BE2C (cell line): ENCODE measurements at regions not wholly inside any gene's neighbourhood (a gene's known extent, or its start where the extent isn't known, plus 50 kb on each side); places are given as distances from the start of the nearest gene placed in this dataset.

ENCODE experiments used
- DNase-seq: peaks from one replicate; pipeline ENCODE4 v3.0.0-alpha.2; 2020
- H3K27me3 ChIP-seq: fragments of 250-450 bp; sonication (Bioruptor Pico); 2 replicates; pipeline ENCODE4 v1.5.1; 2020; ENCODE audit warnings: mild to moderate bottlenecking
- H3K36me3 ChIP-seq: fragments of 250-450 bp; sonication (Bioruptor Pico); 2 replicates; pipeline ENCODE4 v1.5.1; 2020; ENCODE audit warnings: mild to moderate bottlenecking
- H3K4me1 ChIP-seq: fragments of 250-450 bp; sonication (Bioruptor Pico); 2 replicates; pipeline ENCODE4 v1.5.1; 2020
- H3K4me3 ChIP-seq: 2 replicates; pipeline ENCODE4 v1.5.1; 2011; ENCODE audit warnings: low read depth, low read length
- H3K9me3 ChIP-seq: fragments of 250-450 bp; sonication (Bioruptor Pico); 2 replicates; pipeline ENCODE4 v1.5.1; 2020
- CTCF ChIP-seq: IDR thresholded peaks from 2 replicates; pipeline ENCODE4 v1.5.1; 2012; ENCODE audit warnings: mild to moderate bottlenecking, low read depth, low read length

DNA sequence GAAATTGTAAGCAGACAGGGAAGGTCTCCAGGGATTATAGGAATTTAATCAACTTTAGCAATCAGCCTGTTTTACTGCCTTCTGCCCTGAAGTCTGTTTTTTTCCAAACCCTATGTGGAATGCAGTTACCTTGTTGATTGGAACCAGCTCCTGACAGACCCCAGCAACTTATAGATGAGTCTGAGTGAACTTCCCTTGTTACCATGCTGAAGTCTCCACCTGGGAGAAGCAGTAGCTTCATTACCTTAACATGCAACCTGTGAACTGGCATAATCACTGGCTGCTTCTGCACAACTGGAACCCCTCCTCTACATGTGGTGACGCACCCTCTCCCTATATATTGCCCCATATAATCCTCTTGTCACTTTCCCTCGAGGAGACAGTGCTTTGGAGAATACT lies 226.3 kb upstream of the SPOPL start:
- H3K27me3 ChIP-seq, result no peaks in the 10 kb centered on the region
- no peak overlapping the region for H3K4me3 ChIP-seq
- no peaks in the 10 kb centered on the region for H3K9me3 ChIP-seq
- DNase-seq, result no peak
- H3K4me1 ChIP-seq, result peaks cover 3% of the 10 kb centered on the region; the same call in 1 of the 2 replicates
- no peaks in the 10 kb centered on the region for H3K36me3 ChIP-seq
- no peak for TF ChIP-seq CTCF

- DNase-seq, result no peak
- no peaks in the 10 kb centered on the region for H3K36me3 ChIP-seq
- no peaks in the 10 kb centered on the region for H3K27me3 ChIP-seq
- H3K9me3 ChIP-seq, result no peaks in the 10 kb centered on the region
- no peak overlapping the region for H3K4me3 ChIP-seq
- H3K4me1 ChIP-seq, result peaks cover 3% of the 10 kb centered on the region; the same call in 1 of the 2 replicates
- no peak for TF ChIP-seq CTCF
These were observed 225.7 kb upstream of the SPOPL start for GRCh38 chr2:138275881-138276280.

- H3K27me3 ChIP-seq, result no peaks in the 10 kb centered on the region
- no peak for DNase-seq
- H3K4me1 ChIP-seq, result peaks cover 3% of the 10 kb centered on the region
- no peaks in the 10 kb centered on the region for H3K9me3 ChIP-seq
- no peak overlapping the region for H3K4me3 ChIP-seq
- TF ChIP-seq CTCF, result no peak
- H3K36me3 ChIP-seq, result no peaks in the 10 kb centered on the region
These were observed 225.2 kb upstream of the SPOPL start for GRCh38 chr2:138276339-138276738.

- Histone ChIP-seq H3K9me3 (no peaks in the 10 kb centered on the region), H3K27me3 (no peaks in the 10 kb centered on the region), H3K36me3 (no peaks in the 10 kb centered on the region), H3K4me3 (no peak overlapping the region), H3K4me1 (peaks cover 3% of the 10 kb centered on the region)
- no peak for TF ChIP-seq CTCF
- no peak for DNase-seq
These were observed 224.5 kb upstream of the SPOPL start for GRCh38 chr2:138277062-138277461.

GRCh38 chr2:138279871-138280270 lies 221.7 kb upstream of the SPOPL start:
- Histone ChIP-seq H3K4me1 (peaks cover 1% of the 10 kb centered on the region), H3K36me3 (no peaks in the 10 kb centered on the region), H3K4me3 (no peak overlapping the region), H3K9me3 (no peaks in the 10 kb centered on the region), H3K27me3 (no peaks in the 10 kb centered on the region)
- DNase-seq, result no peak
- no peak for TF ChIP-seq CTCF

DNA sequence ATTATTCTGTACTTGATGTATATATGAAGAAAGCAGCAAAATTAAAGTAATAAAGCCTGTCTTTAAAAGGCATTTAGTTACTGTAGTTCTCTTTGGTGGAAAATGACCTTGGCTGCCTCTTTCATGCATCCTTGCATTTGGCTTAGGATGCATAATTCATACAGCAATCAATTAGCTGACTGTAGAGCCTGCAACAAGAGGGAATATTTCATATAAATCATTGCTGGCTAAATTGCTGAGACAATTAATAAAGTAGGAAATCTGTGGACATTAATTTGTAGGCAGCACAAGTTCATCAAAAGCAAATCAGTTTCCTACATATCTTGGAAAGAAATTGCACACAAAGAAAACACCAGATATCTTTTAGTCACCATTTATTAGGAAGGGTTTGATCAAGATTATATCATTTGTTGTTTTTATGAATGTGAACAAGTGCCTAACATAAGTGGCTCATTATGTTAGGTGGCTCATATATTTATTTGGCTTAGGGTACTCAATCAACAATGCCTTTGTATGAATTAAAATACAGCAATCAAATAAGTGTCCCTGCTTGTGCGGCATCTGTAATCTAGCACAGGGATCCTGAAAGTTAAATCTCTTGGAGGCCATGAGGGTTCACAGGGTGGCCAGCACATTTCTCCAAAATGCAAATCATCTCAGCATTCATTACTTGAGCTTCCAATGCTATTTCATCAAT lies 220.4 kb upstream of the SPOPL start:
- no peaks in the 10 kb centered on the region; the same call in 1 of the 2 replicates for H3K4me1 ChIP-seq
- no peak for TF ChIP-seq CTCF
- no peaks in the 10 kb centered on the region for H3K36me3 ChIP-seq
- no peak overlapping the region for H3K4me3 ChIP-seq
- no peak for DNase-seq
- no peaks in the 10 kb centered on the region for H3K9me3 ChIP-seq
- no peaks in the 10 kb centered on the region for H3K27me3 ChIP-seq
